ENCODE measurements at regions not wholly inside any gene's neighbourhood (a gene's known extent, or its start where the extent isn't known, plus 50 kb on each side); places are given as distances from the start of the nearest gene placed in this dataset.
A peak's percentile ranks its signal among the peaks of the same experiment; 100 is the strongest.

GRCh38 chr7:28351450-28351849 is 60.9 kb upstream of the CREB5 start:
- DNase-seq (ENCODE audit: low spot score) = no peak
- no peak for ATAC-seq (ENCODE audit: low FRiP score)
- no peak for TF ChIP-seq CTCF (IDR thresholded peaks at IDR 0.05)

- DNase-seq (ENCODE audit: low spot score) = no peak
- TF ChIP-seq CTCF (IDR thresholded peaks at IDR 0.05) = no peak
- peak; percentile 65 for ATAC-seq (ENCODE audit: low FRiP score)
Observed at GRCh38 chr7:28354601-28355402, 57.5 kb upstream of the CREB5 start.

- DNase-seq (ENCODE audit: low spot score) (no peak), ATAC-seq (ENCODE audit: low FRiP score) (no peak)
- no peak for TF ChIP-seq CTCF (IDR thresholded peaks at IDR 0.05)
Observed at GRCh38 chr7:28355635-28356319, 56.5 kb upstream of the CREB5 start.

GRCh38 chr7:28356619-28357018 is 55.7 kb upstream of the CREB5 start:
- no peak for ATAC-seq (ENCODE audit: low FRiP score)
- TF ChIP-seq CTCF (IDR thresholded peaks at IDR 0.05) = no peak
- DNase-seq (ENCODE audit: low spot score) = no peak

- TF ChIP-seq CTCF (IDR thresholded peaks at IDR 0.05) = no peak
- DNase-seq (ENCODE audit: low spot score) (no peak), ATAC-seq (ENCODE audit: low FRiP score) (no peak)
Observed at GRCh38 chr7:28358423-28358868, 53.9 kb upstream of the CREB5 start.

GRCh38 chr7:28360739-28361138 is 51.6 kb upstream of the CREB5 start:
- DNase-seq (ENCODE audit: low spot score) = no peak
- ATAC-seq (ENCODE audit: low FRiP score) = no peak
- no peak for TF ChIP-seq CTCF (IDR thresholded peaks at IDR 0.05)

- ATAC-seq (ENCODE audit: low FRiP score) (no peak), DNase-seq (ENCODE audit: low spot score) (no peak)
- no peak for TF ChIP-seq CTCF (IDR thresholded peaks at IDR 0.05)
Observed at GRCh38 chr7:28361551-28361950, 50.8 kb upstream of the CREB5 start.
